HCT116 (cell line): ENCODE measurements at regions not wholly inside any gene's neighbourhood (a gene's known extent, or its start where the extent isn't known, plus 50 kb on each side); places are given as distances from the start of the nearest gene placed in this dataset.

ENCODE experiments used
- ATAC-seq: fragments of 200-7000 bp; cut with Tn5 transposase; 2 replicates; pipeline ENCODE4 v1.9.1; 2020; ENCODE audit warnings: mild to moderate bottlenecking, moderate library complexity
- BruUV-seq: library from RNA; stranded (reverse); fragments of 400-500 nt; replicated peaks from 2 replicates; lab custom pipeline; 2021; lab: Mats Ljungman, UMichigan
- CTCF ChIA-PET: fragments of 300-600 bp; sonication (Branson Sonifier 250); formaldehyde crosslinking; loops from one replicate; lab custom pipeline; 2021; ENCODE audit warnings: antibody characterized with exemption; lab: Charles Lee
- POLR2A ChIA-PET: fragments of 300-600, 350-600 bp; sonication (Branson Sonifier 250); formaldehyde crosslinking; loops from one replicate; lab custom pipeline; 2021; ENCODE audit warnings: antibody characterized with exemption; lab: Charles Lee
- RAD21 ChIA-PET, 2 experiments: fragments of 300-600 bp; sonication (Branson Sonifier 250); formaldehyde crosslinking; loops; one replicate each; lab custom pipeline; 2023; ENCODE audit warnings: low total read pairs in 2 of 2; ENCODE audit not compliant: uncharacterized antibody in 2 of 2, unreplicated experiment in 2 of 2, low non-redundant PET in 1 of 2; lab: Charles Lee
- DNase-seq: peaks from one replicate; pipeline ENCODE4 v3.0.0-alpha.2; 2010; ENCODE audit warnings: low read depth, low spot score
- H2AFZ ChIP-seq: fragments of 200-600 bp; shearing (Covaris generic), sonication (generic); 2 replicates; pipeline ENCODE4 v1.6.1; 2017; ENCODE audit warnings: low read depth, mixed run types, mixed read lengths, antibody characterized with exemption, low read length; ENCODE audit not compliant: poor library complexity, severe bottlenecking
- H3K27ac ChIP-seq: 2 replicates; pipeline ENCODE4 v1.5.1; 2012; ENCODE audit warnings: low read depth, low read length
- H3K27me3 ChIP-seq: fragments of 200-600 bp; sonication (generic); 2 replicates; pipeline ENCODE4 v1.6.1; 2016; ENCODE audit warnings: mixed run types, low read length, mixed read lengths; ENCODE audit not compliant: insufficient read depth
- H3K36me3 ChIP-seq, 2 experiments: fragments of 200-500 bp in 1 of 2; fragments of 200-600 bp in 1 of 2; sonication (Bioruptor generic) in 1 of 2; sonication (generic) in 1 of 2; 2 replicates each; pipeline versions ENCODE4 v1.5.1 to v1.6.1; 2014 to 2016; ENCODE audit warnings: low read length in 2 of 2, inconsistent platforms in 1 of 2, mixed read lengths in 1 of 2, mixed run types in 1 of 2; ENCODE audit not compliant: insufficient read depth in 2 of 2, control insufficient read depth in 1 of 2
- H3K4me1 ChIP-seq, 2 experiments: fragments of 200-600 bp in 1 of 2; sonication (generic) in 1 of 2; 2 replicates each; pipeline versions ENCODE4 v1.5.1 to v1.6.1; 2012 to 2017; ENCODE audit warnings: low read length in 2 of 2, inconsistent platforms in 1 of 2, mild to moderate bottlenecking in 1 of 2, mixed read lengths in 1 of 2, mixed run types in 1 of 2, moderate library complexity in 1 of 2; ENCODE audit not compliant: insufficient read depth in 2 of 2, control insufficient read depth in 1 of 2
- H3K4me2 ChIP-seq: fragments of 200-600 bp; sonication (generic); 2 replicates; pipeline ENCODE4 v1.6.1; 2017; ENCODE audit warnings: mixed run types, low read length, mixed read lengths
- H3K4me3 ChIP-seq, 2 experiments: fragments of 200-600 bp in 1 of 2; sonication (generic) in 1 of 2; replicated peaks in 1 of 2; 2 replicates each; pipeline ENCODE4 v1.5.1; 2011 to 2016; ENCODE audit warnings: low read length in 2 of 2, control low read depth in 1 of 2, low read depth in 1 of 2, mild to moderate bottlenecking in 1 of 2, mixed read lengths in 1 of 2, mixed run types in 1 of 2
- H3K79me2 ChIP-seq: fragments of 200-600 bp; sonication (generic); 2 replicates; pipeline ENCODE4 v1.6.1; 2017; ENCODE audit warnings: mild to moderate bottlenecking, mixed run types, low read length, moderate library complexity, mixed read lengths; ENCODE audit not compliant: insufficient read depth
- H3K9ac ChIP-seq: fragments of 200-600 bp; sonication (generic); 2 replicates; pipeline ENCODE4 v1.6.1; 2016; ENCODE audit warnings: low read length, mixed read lengths
- H3K9me2 ChIP-seq: fragments of 200-600 bp; sonication (generic), shearing (Covaris generic); 2 replicates; pipeline ENCODE4 v1.6.1; 2017; ENCODE audit warnings: mixed run types, mild to moderate bottlenecking, moderate library complexity; ENCODE audit not compliant: insufficient read depth
- H3K9me3 ChIP-seq, 2 experiments: fragments of 200-500 bp in 1 of 2; fragments of 200-600 bp in 1 of 2; sonication (Bioruptor generic) in 1 of 2; sonication (generic) in 1 of 2; 2 replicates each; pipeline ENCODE4 v1.6.1; 2014 to 2017; ENCODE audit warnings: low read length in 2 of 2, mixed read lengths in 2 of 2, inconsistent platforms in 1 of 2, low read depth in 1 of 2, mild to moderate bottlenecking in 1 of 2, mixed run types in 1 of 2, moderate library complexity in 1 of 2; ENCODE audit not compliant: control insufficient read depth in 1 of 2, insufficient read depth in 1 of 2
- H4K20me1 ChIP-seq: fragments of 200-600 bp; sonication (generic), shearing (Covaris generic); 2 replicates; pipeline ENCODE4 v1.6.1; 2017; ENCODE audit warnings: mixed run types, mild to moderate bottlenecking, moderate library complexity; ENCODE audit not compliant: insufficient read depth
- JUND ChIP-seq: IDR thresholded peaks from 2 replicates; pipeline ENCODE4 v1.6.1; 2012
- SIN3A ChIP-seq: IDR thresholded peaks from 2 replicates; pipeline ENCODE4 v1.6.1; 2012; ENCODE audit warnings: low read depth
- SRF ChIP-seq: IDR thresholded peaks from 2 replicates; pipeline ENCODE4 v1.6.1; 2012; ENCODE audit warnings: low read depth
- YY1 ChIP-seq: IDR thresholded peaks from 2 replicates; pipeline ENCODE4 v1.6.1; 2011; ENCODE audit warnings: low read length, low read depth, moderate library complexity, mild to moderate bottlenecking; ENCODE audit not compliant: insufficient replicate concordance; ENCODE audit errors: extremely low read depth
- intact Hi-C: fragments of 100-400 bp; cut with micrococcal nuclease; formaldehyde crosslinking; loops from 2 replicates; pipeline ENCODE4 v1.10.0; 2022
- TF ChIP-seq, protein P1 (sequence below): IDR thresholded peaks from 2 replicates; pipeline ENCODE4 v1.6.1; 2012

DNA sequence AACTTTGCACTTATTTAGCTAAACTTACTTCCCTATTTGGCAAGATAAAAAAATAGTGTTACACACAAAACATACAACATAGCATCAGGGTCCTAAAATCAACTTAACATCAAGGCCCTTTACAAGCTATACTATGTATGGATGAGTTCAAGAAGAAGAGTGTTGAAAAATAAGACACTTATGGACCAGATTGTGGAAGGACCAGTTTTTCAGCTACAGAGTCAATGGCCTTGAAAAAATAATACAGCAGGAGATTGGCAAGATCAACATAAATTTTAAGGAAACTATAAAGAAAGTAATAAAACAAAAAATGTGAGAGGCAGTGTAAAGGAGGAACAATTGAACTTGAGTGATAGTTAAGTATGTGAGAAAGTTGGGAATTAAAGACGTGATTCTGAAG, 66.3 kb upstream of the BBX start:
- Histone ChIP-seq H3K4me2 (no peak overlapping the region), H2AFZ (no peak overlapping the region), H3K9ac (no peak overlapping the region), H3K79me2 (no peaks in the 10 kb centered on the region), H3K27ac (no peak overlapping the region), H3K36me3 (no peaks in the 10 kb centered on the region), H3K4me1 (no peaks in the 10 kb centered on the region), H3K27me3 (no peaks in the 10 kb centered on the region)
- intact Hi-C loops: no loop called here
- no peak for ATAC-seq
- CTCF ChIA-PET: interaction anchor here (1.0 kb wide), 1 partner anchor 27 kb away, joined by 4 read pairs; no protein-coding TSS in a partner anchor
- TF ChIP-seq SRF (no peak), YY1 (no peak)
- TF ChIP-seq, all 23 proteins: peak for 0
- no peak overlapping the region for H3K4me3 ChIP-seq
- H4K20me1 ChIP-seq: no peaks in the 10 kb centered on the region
- no peaks in the 10 kb centered on the region for H3K9me3 ChIP-seq
- ChIA-PET RAD21 (no interaction called here), POLR2A (no interaction called here)
- BruUV-seq: no TSS peak
- DNase-seq: no peak
- H3K9me2 ChIP-seq: no peaks in the 10 kb centered on the region

DNA sequence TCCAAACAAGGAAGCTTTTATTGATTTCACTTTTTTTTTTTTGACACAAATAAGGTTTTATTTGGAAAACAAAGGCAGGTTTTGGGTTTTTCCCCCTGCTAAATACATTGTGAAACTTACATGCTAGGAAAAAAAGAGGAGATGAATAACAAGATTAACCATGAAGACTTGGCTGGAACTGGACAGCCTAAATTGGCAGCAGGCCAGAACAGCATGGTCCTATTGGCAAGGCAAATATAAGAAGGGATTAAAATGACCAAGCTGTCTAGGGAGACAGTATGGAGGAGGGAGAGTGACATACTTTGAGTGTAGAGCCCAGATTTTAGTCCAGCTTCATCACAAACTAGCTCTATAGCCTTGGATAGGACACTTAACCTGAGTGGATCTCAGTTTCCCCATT, 63.9 kb upstream of the BBX start:
- H3K4me2 ChIP-seq: no peak overlapping the region

More for the DNA sequence above, 63.9 kb upstream of the BBX start:
- Histone ChIP-seq H2AFZ (no peak overlapping the region), H3K36me3 (no peaks in the 10 kb centered on the region), H4K20me1 (no peaks in the 10 kb centered on the region), H3K4me1 (no peaks in the 10 kb centered on the region), H3K9me2 (no peaks in the 10 kb centered on the region), H3K9me3 (no peaks in the 10 kb centered on the region), H3K4me3 (no peak overlapping the region), H3K9ac (no peak overlapping the region), H3K79me2 (no peaks in the 10 kb centered on the region), H3K27me3 (no peaks in the 10 kb centered on the region), H3K27ac (no peak overlapping the region)
- ATAC-seq: no peak
- no TSS peak for BruUV-seq
- ChIA-PET POLR2A (no interaction called here), RAD21 (no interaction called here), CTCF (no interaction called here)
- intact Hi-C loops: no loop called here
- DNase-seq: no peak
- no peak for TF ChIP-seq SIN3A
- TF ChIP-seq, protein P1, sequence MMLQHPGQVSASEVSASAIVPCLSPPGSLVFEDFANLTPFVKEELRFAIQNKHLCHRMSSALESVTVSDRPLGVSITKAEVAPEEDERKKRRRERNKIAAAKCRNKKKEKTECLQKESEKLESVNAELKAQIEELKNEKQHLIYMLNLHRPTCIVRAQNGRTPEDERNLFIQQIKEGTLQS: no peak
- no peak for TF ChIP-seq JUND
